ENCODE measurements at regions not wholly inside any gene's neighbourhood (a gene's known extent, or its start where the extent isn't known, plus 50 kb on each side); places are given as distances from the start of the nearest gene placed in this dataset.

DNA sequence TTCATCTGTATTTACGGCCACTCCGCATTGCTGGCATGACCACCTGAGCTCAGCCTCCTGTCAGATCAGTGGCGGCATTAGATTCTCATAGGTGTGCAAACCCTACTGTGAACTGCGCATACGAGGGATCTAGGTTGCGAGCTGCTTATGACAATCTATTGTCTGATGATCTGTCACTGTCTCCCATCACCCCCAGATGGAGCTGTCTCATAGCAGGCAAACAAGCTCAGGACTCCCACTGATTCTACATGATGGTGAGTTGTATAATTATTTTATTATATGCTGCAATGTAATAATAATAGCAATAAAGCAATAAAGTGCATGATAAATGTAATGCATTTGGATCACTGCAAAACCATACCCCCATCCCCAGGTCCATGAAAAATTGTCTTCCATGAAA, 1172.9 kb upstream of the AUTS2 start:
- no peaks in the 10 kb centered on the region for H3K4me1 ChIP-seq (ENCODE audit: control insufficient read depth, insufficient read depth, low read depth, low read length)
- no peak overlapping the region for H2BK12ac ChIP-seq (ENCODE audit: low read length in 2 of 2)
- no peaks in the 10 kb centered on the region for H3K36me3 ChIP-seq (ENCODE audit: control insufficient read depth in 1 of 2, insufficient read depth in 2 of 2, low read depth in 1 of 2, low read length in 2 of 2)
- H3K27ac ChIP-seq (ENCODE audit: low read length, poor library complexity, severe bottlenecking), result no peak overlapping the region
- H4K8ac ChIP-seq (ENCODE audit: low read length), result no peak overlapping the region
- H3K4me3 ChIP-seq (ENCODE audit: insufficient read depth in 1 of 2, low read depth in 1 of 2, low read length in 2 of 2), result no peak overlapping the region
- no peak overlapping the region for H2AFZ ChIP-seq (ENCODE audit: low read depth, low read length)
- no peak overlapping the region for H3K4ac ChIP-seq (ENCODE audit: low read depth in 1 of 2, low read length in 2 of 2)
- H2AK5ac ChIP-seq (ENCODE audit: low read length, severe bottlenecking), result no peak overlapping the region
- H2BK120ac ChIP-seq (ENCODE audit: low read depth, low read length), result no peak overlapping the region
- no peak overlapping the region for H3K23ac ChIP-seq (ENCODE audit: low read length in 2 of 2)
- H3K79me1 ChIP-seq (replicated peaks; ENCODE audit: low read length, poor library complexity, severe bottlenecking), result no peaks in the 10 kb centered on the region
- no peak overlapping the region for H2BK15ac ChIP-seq (ENCODE audit: low read depth, poor library complexity, severe bottlenecking)
- H3K18ac ChIP-seq (ENCODE audit: low read depth in 1 of 2, low read length in 2 of 2), result no peak overlapping the region
- no peak overlapping the region for H3K14ac ChIP-seq (ENCODE audit: low read length in 2 of 2)
- WGBS, result 86% methylated on average over 6 of the region's 6 CpGs
- H2BK5ac ChIP-seq (ENCODE audit: low read depth, low read length, poor library complexity, severe bottlenecking), result no peak overlapping the region
- H3K9ac ChIP-seq (ENCODE audit: low read length), result no peak overlapping the region
- no peak for DNase-seq
- H4K91ac ChIP-seq (ENCODE audit: low read length), result no peak overlapping the region
- H3K27me3 ChIP-seq (ENCODE audit: control insufficient read depth in 1 of 2, insufficient read depth in 1 of 2, low read length in 2 of 2), result peaks cover 0 to 6% of the 10 kb centered on the region in 2 experiments
- no peak overlapping the region for H3K4me2 ChIP-seq (ENCODE audit: low read length, poor library complexity, severe bottlenecking)
- H3K9me3 ChIP-seq (ENCODE audit: control insufficient read depth, low read length), result no peaks in the 10 kb centered on the region

DNA sequence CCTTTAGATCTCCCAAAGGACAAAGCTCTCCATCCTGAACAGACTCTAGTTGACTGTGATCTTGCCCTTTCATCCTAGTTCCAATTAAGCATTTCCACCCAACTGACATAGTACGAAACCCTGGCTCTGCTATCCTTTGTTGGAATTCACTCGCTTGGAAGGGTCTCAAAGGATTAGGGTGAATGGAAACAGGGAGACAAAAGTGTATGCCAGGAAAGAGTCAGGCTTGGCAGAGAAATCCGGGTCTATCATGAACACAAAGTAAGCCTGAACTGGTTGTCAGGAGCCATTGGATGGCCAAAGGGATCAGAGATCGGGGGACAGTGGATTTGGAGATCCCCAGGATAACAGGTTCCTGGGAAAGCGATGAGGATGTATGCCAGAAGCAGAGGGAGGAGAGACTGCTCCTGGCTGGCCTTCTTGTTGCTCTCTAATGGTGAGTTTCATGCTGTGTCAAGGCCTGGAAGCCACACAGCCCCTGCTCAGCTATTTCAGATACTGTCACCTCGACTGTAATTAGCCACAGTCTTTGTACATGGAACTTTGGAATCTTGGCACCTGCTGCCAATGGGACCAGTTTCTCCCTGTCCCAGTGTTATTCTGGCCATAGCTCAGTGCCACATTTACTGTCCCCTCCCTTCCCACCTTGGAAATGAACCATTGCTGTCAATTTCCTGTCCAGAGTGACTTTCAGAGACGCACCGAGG, 1168.7 kb upstream of the AUTS2 start:
- 73% methylated on average over 6 of the region's 8 CpGs for WGBS
- no peak overlapping the region for H3K9ac ChIP-seq (ENCODE audit: low read length)
- H3K79me1 ChIP-seq (replicated peaks; ENCODE audit: low read length, poor library complexity, severe bottlenecking), result no peaks in the 10 kb centered on the region
- H2AFZ ChIP-seq (ENCODE audit: low read depth, low read length), result no peak overlapping the region
- no peak overlapping the region for H2BK15ac ChIP-seq (ENCODE audit: low read depth, poor library complexity, severe bottlenecking)
- no peak overlapping the region for H2BK120ac ChIP-seq (ENCODE audit: low read depth, low read length)
- no peak overlapping the region for H4K8ac ChIP-seq (ENCODE audit: low read length)
- H3K14ac ChIP-seq (ENCODE audit: low read length in 2 of 2), result no peak overlapping the region
- H3K27ac ChIP-seq (ENCODE audit: low read length, poor library complexity, severe bottlenecking), result no peak overlapping the region
- DNase-seq, result no peak
- H3K4me3 ChIP-seq (ENCODE audit: insufficient read depth in 1 of 2, low read depth in 1 of 2, low read length in 2 of 2), result no peak overlapping the region
- H3K23ac ChIP-seq (ENCODE audit: low read length in 2 of 2), result no peak overlapping the region
- H3K4ac ChIP-seq (ENCODE audit: low read depth in 1 of 2, low read length in 2 of 2), result no peak overlapping the region
- H4K91ac ChIP-seq (ENCODE audit: low read length), result no peak overlapping the region
- H3K36me3 ChIP-seq (ENCODE audit: control insufficient read depth in 1 of 2, insufficient read depth in 2 of 2, low read depth in 1 of 2, low read length in 2 of 2), result no peaks in the 10 kb centered on the region
- H3K27me3 ChIP-seq (ENCODE audit: control insufficient read depth in 1 of 2, insufficient read depth in 1 of 2, low read length in 2 of 2), result peaks cover 0 to 6% of the 10 kb centered on the region in 2 experiments
- no peaks in the 10 kb centered on the region for H3K9me3 ChIP-seq (ENCODE audit: control insufficient read depth, low read length)
- no peak overlapping the region for H2BK12ac ChIP-seq (ENCODE audit: low read length in 2 of 2)
- no peak overlapping the region for H2BK5ac ChIP-seq (ENCODE audit: low read depth, low read length, poor library complexity, severe bottlenecking)
- H3K18ac ChIP-seq (ENCODE audit: low read depth in 1 of 2, low read length in 2 of 2), result no peak overlapping the region
- H3K4me2 ChIP-seq (ENCODE audit: low read length, poor library complexity, severe bottlenecking), result no peak overlapping the region
- no peaks in the 10 kb centered on the region for H3K4me1 ChIP-seq (ENCODE audit: control insufficient read depth, insufficient read depth, low read depth, low read length)
- no peak overlapping the region for H2AK5ac ChIP-seq (ENCODE audit: low read length, severe bottlenecking)

DNA sequence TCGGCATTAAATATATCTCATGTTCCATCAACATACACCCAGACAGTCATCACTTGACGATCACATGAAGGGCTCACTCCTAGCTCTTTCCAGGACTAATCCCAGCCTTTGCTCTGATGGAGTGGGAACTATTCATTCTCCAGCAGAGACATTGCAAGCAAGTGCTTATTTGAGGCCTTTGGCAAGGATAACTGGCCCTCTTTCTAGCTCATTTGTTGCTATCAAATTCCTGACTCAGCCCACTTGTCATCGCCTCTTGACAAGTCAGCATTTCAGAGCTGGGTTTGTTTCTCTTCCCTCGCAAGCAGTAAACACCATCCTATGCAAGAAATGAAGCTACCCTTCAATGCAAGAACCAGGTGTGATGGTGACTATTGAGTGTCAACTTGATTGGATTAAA, 1165.7 kb upstream of the AUTS2 start:
- no peak overlapping the region for H3K23ac ChIP-seq (ENCODE audit: low read length in 2 of 2)
- no peak overlapping the region for H2BK15ac ChIP-seq (ENCODE audit: low read depth, poor library complexity, severe bottlenecking)
- no peak overlapping the region for H3K4me2 ChIP-seq (ENCODE audit: low read length, poor library complexity, severe bottlenecking)
- H3K79me1 ChIP-seq (replicated peaks; ENCODE audit: low read length, poor library complexity, severe bottlenecking), result no peaks in the 10 kb centered on the region
- no peak overlapping the region for H3K18ac ChIP-seq (ENCODE audit: low read depth in 1 of 2, low read length in 2 of 2)
- no peak overlapping the region for H4K91ac ChIP-seq (ENCODE audit: low read length)
- no peak overlapping the region for H3K9ac ChIP-seq (ENCODE audit: low read length)
- H2BK12ac ChIP-seq (ENCODE audit: low read length in 2 of 2), result no peak overlapping the region
- no peak overlapping the region for H3K4me3 ChIP-seq (ENCODE audit: insufficient read depth in 1 of 2, low read depth in 1 of 2, low read length in 2 of 2)
- H2AFZ ChIP-seq (ENCODE audit: low read depth, low read length), result no peak overlapping the region
- H3K4ac ChIP-seq (ENCODE audit: low read depth in 1 of 2, low read length in 2 of 2), result no peak overlapping the region
- H3K9me3 ChIP-seq (ENCODE audit: control insufficient read depth, low read length), result no peaks in the 10 kb centered on the region
- H2AK5ac ChIP-seq (ENCODE audit: low read length, severe bottlenecking), result no peak overlapping the region
- H2BK120ac ChIP-seq (ENCODE audit: low read depth, low read length), result no peak overlapping the region
- H3K27me3 ChIP-seq (ENCODE audit: control insufficient read depth in 1 of 2, insufficient read depth in 1 of 2, low read length in 2 of 2), result peaks cover 0 to 6% of the 10 kb centered on the region in 2 experiments
- no peaks in the 10 kb centered on the region for H3K4me1 ChIP-seq (ENCODE audit: control insufficient read depth, insufficient read depth, low read depth, low read length)
- WGBS, result 92% methylated on average over 3 of the region's 4 CpGs
- H4K8ac ChIP-seq (ENCODE audit: low read length), result no peak overlapping the region
- H3K14ac ChIP-seq (ENCODE audit: low read length in 2 of 2), result no peak overlapping the region
- H2BK5ac ChIP-seq (ENCODE audit: low read depth, low read length, poor library complexity, severe bottlenecking), result no peak overlapping the region
- H3K36me3 ChIP-seq (ENCODE audit: control insufficient read depth in 1 of 2, insufficient read depth in 2 of 2, low read depth in 1 of 2, low read length in 2 of 2), result no peaks in the 10 kb centered on the region
- DNase-seq, result no peak
- no peak overlapping the region for H3K27ac ChIP-seq (ENCODE audit: low read length, poor library complexity, severe bottlenecking)

DNA sequence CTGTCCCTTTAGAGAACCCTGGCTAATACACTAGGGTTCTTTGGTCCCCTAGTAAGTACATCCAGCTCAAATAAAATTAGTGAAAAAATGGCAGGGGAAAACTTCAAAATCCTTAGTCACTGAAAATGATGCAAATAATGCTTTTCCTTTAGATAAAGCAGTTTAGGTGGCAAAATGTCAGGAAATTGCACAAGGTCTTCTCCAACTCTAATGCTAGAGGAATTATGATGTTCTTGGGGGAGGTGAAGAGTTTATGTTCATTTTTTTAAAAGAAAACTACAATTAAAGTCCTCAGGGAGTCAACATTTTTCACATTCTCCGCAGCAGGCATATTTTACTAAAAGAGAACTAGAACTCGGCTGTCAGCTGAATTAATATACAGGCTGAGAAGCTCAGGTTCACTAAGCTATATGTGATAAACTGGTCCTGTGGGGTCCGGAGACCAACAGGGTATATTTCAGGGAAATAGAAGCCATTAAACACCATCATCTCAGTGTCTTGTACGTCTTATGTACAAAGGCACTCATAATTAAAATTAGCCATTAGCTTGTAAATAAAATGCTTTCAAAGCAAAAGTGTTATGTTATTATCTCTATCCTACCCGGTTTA, 1164.7 kb upstream of the AUTS2 start:
- Histone ChIP-seq H3K27me3 (ENCODE audit: control insufficient read depth in 1 of 2, insufficient read depth in 1 of 2, low read length in 2 of 2) (peaks cover 0 to 6% of the 10 kb centered on the region in 2 experiments), H3K9me3 (ENCODE audit: control insufficient read depth, low read length) (no peaks in the 10 kb centered on the region), H3K27ac (ENCODE audit: low read length, poor library complexity, severe bottlenecking) (no peak overlapping the region), H3K36me3 (ENCODE audit: control insufficient read depth in 1 of 2, insufficient read depth in 2 of 2, low read depth in 1 of 2, low read length in 2 of 2) (no peaks in the 10 kb centered on the region), H2BK120ac (ENCODE audit: low read depth, low read length) (no peak overlapping the region), H2AFZ (ENCODE audit: low read depth, low read length) (no peak overlapping the region), H3K79me1 (replicated peaks; ENCODE audit: low read length, poor library complexity, severe bottlenecking) (no peaks in the 10 kb centered on the region), H2AK5ac (ENCODE audit: low read length, severe bottlenecking) (no peak overlapping the region), H3K18ac (ENCODE audit: low read depth in 1 of 2, low read length in 2 of 2) (no peak overlapping the region), H3K9ac (ENCODE audit: low read length) (no peak overlapping the region), H4K91ac (ENCODE audit: low read length) (no peak overlapping the region), H3K4me3 (ENCODE audit: insufficient read depth in 1 of 2, low read depth in 1 of 2, low read length in 2 of 2) (no peak overlapping the region), H4K8ac (ENCODE audit: low read length) (no peak overlapping the region), H2BK5ac (ENCODE audit: low read depth, low read length, poor library complexity, severe bottlenecking) (no peak overlapping the region), H2BK12ac (ENCODE audit: low read length in 2 of 2) (no peak overlapping the region), H3K4ac (ENCODE audit: low read depth in 1 of 2, low read length in 2 of 2) (no peak overlapping the region), H3K14ac (ENCODE audit: low read length in 2 of 2) (no peak overlapping the region), H3K4me1 (ENCODE audit: control insufficient read depth, insufficient read depth, low read depth, low read length) (no peaks in the 10 kb centered on the region), H3K4me2 (ENCODE audit: low read length, poor library complexity, severe bottlenecking) (no peak overlapping the region), H3K23ac (ENCODE audit: low read length in 2 of 2) (no peak overlapping the region), H2BK15ac (ENCODE audit: low read depth, poor library complexity, severe bottlenecking) (no peak overlapping the region)
- WGBS, result 76% methylated on average over 3 of the region's 5 CpGs
- no peak for DNase-seq
